HCEC 1CT (cell line): ENCODE measurements at regions not wholly inside any gene's neighbourhood (a gene's known extent, or its start where the extent isn't known, plus 50 kb on each side); places are given as distances from the start of the nearest gene placed in this dataset.
"Not testable (repeated sequence)": the region's sequence is repeated elsewhere in the genome, so short reads cannot be mapped to it uniquely, and the experiment has no call there.

ENCODE experiments used
- DNase-seq: peaks from one replicate; pipeline ENCODE4 v3.0.0-alpha.2; 2017

DNA sequence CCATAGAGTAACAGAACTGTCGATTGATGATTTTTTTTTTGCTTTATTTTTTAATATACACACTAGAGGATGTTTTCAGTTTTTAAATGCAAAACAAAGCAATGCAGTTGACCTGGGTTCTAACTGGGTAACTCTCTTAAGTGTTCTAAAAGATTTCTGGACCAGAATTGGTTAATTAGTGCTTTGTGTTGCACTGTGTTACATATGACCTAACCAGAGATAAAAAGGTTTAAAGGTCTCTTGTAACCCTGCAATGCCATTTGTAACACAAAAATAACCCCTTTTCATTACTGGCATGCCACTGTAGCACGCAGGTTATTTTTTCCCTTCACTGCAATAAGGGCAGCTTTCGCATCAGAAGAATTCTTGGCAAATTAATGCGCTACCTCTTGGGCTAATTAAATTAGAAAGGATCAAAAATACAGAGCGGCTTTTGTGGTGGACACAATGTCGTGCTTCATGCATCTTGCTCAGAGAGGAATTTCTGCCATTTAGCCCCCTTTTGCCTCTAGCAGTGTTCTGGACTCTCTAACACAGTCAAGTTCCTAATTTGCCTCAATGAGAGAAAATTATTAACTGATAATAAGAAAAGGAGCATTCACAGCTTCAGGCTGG lies 250.8 kb upstream of the ZEB2 start:
- no peak for DNase-seq

DNA sequence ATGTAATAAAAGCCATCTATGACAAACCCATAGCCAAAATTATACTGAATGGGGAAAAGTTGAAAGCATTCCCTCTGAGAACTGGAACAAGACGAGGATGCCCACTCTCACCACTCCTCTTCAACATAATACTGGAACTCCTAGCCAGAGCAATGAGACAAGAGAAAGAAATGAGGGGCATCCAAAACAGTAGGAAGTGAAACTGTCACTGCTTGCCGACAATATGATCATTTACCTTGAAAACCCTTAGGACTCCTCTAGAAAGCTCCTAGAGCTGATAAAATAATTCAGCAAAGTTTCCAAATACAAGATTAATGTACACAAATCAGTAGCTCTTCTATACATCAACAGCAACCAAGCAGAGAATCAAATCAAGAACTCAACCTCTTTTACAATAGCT lies 241.0 kb upstream of the ZEB2 start:
- DNase-seq = not testable (repeated sequence)

DNA sequence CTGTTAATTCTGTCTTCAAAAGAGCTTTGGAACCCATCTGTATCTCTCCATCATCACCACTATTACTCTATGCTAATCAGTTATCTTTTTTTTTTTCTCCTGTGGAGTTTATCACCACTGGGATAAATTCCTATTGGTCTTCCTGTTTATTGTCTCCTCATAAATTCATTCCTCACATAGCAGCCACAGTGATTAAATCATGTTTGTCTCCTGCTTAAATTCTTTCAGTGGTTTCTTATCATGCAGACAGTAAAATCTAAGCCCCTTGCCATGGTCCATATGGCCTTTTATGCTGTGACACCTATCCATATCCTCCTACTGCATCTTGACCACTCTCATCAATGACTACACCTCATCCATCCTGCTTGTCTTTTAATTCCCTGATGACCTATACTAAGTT lies 239.8 kb upstream of the ZEB2 start:
- no peak for DNase-seq

DNA sequence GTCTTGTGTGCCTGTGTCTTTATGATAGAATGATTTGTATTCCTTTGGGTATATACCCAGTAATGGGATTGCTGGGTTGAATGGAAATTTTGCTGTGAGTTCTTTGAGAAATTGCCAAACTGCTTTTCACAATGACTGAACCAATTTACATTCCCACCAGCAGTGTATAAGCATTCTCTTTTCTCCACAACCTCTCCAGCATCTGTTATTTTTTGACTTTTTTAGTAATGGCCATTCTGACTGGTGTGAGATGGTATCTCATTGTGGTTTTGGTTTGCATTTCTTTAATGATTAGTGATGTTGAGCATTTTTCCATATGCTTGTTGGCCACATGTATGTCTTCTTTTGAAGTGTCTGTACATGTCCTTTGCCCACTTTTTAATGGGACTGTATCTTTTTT lies 238.3 kb upstream of the ZEB2 start:
- DNase-seq = not testable (repeated sequence)

DNA sequence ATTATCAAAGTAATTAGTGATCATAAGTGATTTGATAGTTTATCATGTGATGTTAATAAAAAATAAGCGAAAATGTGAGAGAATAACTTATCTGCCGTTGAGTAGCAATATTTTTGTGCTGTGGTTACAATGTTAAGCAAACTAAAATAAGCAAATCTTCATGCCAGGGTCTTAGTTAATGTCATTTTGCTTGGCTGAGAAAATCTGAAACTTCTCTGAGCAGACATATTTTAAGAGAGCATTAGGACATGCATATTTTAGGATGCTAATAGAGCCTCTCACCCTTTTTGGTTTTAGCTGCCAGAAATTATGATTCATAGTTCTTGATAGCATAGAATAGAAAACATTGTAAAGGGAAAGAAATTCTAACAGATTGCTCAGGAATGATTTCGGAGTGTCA lies 233.5 kb upstream of the ZEB2 start:
- peak; percentile 37 for DNase-seq

DNA sequence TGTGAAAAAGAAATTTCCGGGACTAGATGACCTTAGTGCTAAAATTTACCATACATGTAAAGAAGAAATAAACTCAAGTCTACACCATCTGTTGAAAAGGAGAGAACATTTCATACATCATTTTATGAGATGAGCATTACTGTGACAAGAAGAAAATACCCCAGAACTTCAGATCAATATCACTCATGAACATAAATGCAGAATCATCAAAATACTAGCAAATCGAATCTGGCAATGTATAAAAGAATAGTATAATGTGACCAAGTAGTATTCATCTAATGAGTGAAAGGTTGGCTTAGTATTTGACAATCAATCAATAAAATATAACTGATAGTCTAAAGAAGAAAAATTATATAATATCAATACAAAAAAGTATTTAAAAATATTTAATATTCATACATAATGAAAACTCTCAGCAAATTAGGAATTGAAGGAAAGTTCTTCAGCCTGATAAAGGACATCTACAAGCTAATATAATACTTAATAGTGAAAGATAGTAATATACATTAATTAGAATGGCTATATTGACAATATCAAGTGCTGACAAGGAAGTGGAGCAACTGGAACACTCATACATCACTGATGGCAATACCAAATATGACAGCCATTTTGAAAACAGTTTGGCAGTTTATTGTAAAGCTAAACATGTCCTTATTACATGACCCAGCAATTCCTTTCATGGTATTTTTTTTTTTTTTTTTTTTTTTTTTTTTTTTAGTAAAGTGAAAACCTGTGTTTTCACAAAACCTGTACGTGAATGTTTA lies 231.4 kb upstream of the ZEB2 start:
- DNase-seq = no peak

DNA sequence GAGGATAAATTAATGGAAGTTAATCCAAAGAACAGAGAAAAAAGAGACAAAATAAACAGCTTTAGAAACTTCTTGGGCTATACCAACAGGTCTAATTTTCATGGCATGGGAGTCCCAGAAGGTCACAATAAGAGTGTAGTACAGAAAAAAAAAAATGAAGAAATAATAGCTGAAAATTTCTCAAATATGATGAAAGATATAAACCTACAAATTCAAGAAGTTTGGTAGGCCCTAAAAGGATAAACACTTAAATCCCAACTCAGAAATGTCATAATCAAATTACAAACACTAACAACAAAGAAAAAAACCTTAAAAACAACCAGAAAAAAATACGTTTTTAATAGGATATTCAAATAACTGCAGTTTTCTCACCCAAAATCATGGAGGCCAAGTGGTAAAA lies 229.3 kb upstream of the ZEB2 start:
- no peak for DNase-seq

DNA sequence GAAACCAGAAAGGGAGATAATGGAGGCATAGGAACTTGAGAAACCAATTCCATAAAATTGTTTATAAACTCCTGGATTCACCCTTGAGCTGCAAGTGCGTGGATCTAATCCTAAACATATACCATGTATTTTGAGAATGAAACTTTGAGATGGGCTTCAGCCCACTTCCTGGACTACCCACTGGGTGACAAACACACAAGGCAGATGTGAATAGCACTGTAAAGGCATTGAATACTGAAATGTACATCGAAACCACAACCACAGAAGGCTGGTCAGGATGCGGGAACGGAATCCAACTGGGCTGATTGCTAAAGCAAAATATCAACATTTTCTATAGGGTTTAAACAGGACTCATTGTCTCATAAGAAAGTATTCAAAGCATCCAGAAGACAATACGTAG lies 228.5 kb upstream of the ZEB2 start:
- DNase-seq = no peak

DNA sequence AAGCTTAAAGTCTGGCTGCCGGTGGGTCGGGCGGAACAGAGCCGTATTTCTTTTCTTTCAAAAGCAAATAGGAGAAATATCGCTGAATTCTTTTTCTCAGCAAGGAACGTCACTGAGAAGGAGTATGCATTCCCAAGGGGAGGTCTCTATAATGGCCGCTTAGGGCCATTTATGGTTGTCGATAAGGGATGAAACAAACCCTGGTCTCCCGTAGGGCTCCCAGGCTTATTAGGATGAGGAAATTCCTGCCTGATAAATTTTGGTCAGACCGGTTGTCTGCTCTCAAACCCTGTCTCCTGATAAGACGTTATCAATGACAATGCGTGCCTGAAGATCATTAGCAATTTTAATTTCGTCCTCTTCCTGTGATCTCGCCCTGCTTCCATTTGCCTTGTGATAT lies 227.7 kb upstream of the ZEB2 start:
- no peak for DNase-seq

DNA sequence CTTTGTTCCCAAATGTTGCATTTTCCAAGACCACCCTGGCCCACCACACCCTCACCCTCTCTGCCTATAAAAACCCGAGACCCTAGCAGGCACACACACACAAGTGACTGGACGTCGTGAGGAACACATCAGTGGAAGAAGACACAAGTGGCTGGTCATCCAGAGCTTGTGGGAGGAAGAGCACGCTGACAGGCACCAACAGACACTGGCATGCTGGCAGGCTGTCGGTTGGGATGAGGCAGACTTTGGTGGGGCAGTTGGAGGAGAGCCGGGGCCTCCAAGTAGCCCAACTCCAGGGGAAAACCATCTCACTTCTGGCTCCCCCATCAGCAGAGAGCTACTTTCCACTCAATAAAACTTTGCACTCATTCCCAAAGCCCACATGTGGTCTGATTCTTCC lies 225.5 kb upstream of the ZEB2 start:
- DNase-seq = no peak

DNA sequence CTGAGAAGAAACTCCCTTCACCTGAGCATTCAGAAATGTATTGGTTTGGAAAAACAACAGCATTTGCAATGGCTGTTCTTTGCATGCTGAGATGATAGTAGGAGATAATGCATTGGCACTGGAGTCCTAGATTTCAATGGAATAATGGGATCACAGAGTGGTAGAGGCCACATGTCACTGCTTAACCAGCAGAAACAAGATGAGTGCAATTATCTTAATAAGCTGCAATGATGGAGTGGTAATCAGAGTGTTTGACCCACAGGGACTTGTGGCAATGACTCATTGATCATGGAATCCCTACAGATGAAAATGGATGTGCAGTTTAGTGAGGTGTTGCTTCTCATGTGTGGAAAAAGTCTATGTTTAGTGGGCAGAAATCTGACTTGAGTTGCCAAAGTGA lies 218.8 kb upstream of the ZEB2 start:
- no peak for DNase-seq

DNA sequence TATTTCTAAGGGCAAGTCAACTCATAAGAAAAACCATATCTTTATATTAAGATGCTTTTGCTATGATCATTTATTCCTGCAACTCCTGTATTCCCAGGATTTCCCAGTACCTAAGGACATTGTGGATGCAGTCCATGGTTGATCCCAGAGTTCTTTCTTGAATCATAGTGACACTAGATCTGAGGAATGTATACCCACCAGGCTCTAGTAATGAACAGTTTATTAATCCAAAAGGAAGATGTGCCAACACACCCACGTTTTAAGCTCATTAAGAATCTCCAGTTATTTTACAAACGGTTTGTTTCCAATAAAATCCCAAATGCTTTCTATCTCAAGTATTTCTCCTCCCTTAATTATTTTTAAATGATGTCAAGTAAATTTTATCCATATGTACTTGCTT lies 210.8 kb upstream of the ZEB2 start:
- DNase-seq = no peak

DNA sequence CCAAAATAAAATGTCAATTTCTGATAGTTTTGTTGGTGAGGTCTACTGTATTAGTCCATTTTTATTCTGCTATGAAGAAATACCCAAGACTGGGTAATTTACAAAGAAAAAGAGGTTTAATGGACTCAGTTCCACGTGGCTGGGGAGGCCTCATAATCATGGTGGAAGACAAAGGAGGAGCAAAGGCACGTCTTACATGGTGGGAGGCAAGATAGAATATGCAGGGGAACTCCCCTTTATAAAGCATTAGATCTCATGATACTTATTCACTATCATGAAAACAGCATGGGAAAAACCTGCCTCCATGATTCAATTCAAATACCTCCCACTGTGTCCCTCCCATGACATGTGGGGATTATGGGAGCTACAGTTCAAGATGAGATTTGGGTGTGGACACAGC lies 204.5 kb upstream of the ZEB2 start:
- DNase-seq = not testable (repeated sequence)

DNA sequence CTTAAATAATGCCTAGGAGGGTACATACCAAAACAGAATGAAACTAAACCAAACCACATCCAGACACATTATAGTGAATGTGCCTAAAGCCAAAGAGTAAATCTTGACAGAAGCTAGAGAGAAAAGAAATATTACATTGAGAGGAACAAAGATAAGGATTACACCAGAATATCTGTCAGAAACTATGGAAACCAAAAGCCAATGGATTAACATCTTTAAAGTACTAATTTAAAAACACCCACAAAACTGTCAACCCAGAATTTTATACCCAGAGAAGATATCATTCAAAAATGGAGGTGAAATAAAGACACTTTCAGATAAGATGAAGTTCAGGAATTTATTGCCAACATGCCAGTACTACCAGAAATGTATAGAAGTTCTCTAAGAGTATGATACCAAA lies 198.5 kb upstream of the ZEB2 start:
- DNase-seq = no peak

DNA sequence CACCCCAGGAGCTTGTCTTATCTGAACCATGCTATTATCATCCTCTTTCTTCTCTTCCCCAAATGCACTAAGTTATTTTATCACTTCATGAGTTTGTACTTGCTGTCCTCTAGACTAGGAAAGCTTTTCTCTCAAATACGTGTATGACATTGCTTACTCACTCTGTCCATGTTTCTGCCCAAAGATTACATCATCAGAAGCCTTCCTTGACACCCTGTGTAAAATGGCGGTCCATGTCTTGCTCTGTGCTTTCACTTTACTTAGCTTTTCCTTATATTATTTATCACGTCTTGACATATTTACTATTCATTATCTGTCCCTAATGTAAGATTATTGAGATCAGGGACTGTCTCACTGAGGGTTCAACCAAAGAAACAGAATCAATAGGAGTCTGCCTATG lies 196.1 kb upstream of the ZEB2 start:
- no peak for DNase-seq

DNA sequence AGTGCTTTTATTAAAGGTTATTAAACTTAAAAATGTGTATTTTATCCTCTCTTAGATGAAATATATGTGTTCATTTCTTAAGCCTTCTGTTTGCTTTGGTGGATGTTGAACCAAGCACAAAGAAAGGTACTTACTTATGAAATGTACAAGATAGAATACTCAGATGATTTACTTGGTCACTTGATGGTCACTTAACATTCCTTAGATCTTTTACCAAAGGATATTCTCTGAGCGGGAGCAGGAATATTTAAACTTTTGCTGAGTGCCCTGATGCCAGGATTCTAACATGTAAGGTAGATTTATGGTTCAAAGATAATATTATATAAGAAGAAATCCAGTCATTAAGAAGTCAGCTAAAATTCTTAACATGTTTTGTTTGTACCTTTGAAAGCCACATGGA lies 193.5 kb upstream of the ZEB2 start:
- no peak for DNase-seq

DNA sequence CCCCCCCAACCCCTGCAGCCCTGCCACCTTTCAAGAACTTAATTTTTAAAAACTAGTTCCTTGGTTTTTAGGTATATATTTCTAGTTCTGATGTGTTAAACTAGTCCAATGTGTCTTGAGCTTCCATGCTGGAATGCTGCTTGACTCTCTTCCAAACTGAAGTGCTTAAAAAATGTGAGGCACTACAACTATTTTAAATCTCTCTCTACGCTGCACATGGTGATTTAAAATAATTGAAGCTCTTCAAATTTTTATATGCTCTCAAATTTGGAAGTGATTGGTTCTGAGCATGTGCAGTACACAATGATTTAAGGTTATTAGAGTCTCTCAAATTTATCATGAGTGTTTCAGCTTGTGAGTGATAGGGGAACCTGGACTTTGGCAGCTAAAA lies 192.6 kb upstream of the ZEB2 start:
- DNase-seq = no peak

DNA sequence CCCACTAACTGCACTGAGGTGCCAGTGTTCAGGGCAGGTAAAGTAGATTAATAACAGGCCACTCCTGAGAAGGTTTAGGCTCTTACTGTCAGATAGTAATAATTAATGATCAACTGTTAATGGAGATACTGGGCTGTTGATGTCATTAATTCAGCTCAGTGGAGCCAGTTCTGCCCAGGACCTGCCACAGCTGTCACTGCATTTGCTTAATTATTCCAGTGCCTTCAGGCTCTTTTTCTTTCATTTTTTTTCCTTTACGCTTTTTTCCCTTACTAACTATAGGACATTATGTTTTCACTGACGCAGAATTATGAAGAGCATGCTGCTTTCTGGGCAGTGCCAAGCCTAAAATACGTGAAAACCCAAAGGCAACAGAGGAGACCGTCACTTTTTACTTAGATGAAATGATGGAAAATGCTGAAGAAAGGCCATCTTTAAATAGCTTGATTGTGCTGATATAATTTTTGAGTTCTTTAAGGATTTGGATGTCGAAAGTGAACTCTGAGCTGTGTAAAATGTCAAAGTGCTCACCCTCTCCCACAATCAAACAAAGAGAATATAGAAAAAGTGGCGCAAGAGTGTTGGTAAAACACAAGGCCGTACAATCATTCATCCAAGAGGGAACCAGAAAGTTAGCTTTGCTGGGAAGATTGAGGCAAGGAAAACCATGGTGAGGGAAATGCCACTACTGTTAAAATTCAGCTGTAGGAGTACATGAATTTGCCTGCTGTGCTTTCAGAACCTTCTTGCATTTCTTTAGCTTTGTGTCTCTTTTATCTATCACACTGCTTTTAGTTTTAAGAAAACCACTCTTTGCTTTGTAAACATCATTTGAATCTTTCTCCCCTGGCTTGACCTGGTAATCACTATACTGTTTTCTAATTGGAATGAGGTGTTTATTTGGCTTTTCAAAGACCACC lies 192.0 kb upstream of the ZEB2 start:
- DNase-seq = no peak

DNA sequence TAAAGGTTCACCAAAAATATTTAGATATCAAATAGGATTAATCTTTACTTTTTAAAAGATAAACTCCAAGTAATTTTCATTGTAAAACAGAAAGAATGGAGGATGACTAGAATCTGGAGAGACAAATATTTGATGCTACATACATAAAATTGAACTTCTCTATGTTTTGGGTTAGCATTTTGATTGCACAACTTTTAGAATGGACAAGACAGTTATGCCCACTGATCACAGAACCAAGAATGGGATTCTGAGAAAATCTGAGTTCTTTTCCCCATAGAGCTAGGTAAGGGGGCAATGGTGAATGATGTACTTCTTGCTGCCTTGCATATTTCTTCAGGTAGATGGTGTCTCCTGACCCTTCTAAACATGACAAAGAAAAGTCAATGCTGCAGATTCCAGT lies 191.2 kb upstream of the ZEB2 start:
- DNase-seq = no peak

DNA sequence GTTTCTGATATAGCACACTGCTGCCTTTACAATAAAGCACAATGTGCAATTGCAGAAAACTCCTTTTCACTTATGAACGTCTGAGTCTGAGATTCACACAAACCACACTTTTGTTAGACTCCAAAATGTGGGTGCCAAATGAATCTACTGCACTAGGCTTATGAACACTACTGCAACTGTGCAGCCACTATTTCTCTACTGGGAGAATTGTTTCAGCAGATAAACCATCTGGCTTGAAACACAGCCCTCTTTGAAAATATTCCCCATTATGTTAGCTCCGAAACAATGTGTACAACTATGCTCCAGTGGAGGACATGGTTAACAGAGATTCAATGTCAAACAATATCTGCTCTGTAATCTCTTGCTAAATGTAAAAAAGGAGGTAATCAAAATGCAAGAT lies 188.7 kb upstream of the ZEB2 start:
- no peak for DNase-seq

DNA sequence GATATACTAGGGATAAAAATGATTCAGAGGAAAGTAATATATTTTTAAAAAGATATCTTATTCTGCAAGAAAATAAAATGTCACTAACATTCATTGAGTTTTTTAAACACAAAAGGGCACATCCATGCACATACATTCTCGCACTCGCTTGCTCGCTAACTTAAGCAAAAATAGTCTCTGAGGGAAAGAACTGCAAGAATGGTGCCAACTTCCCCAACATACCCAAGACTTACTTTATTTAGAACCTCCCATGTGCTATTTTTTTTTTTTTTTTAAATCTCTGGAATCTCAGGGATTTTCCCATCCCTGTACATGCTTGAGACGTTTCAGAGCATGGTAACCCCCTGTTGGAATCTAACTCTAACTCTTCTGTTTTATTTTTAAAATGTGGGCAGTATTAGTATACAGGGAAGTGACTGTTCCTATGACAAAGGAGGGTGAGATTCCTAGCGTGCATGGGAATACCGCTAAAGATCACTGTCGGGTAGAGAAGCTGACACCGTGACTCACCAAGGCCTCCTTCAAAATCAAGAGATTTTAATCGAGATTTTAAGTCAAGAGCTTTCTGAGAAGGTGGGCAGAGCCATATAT lies 187.9 kb upstream of the ZEB2 start:
- DNase-seq = no peak

DNA sequence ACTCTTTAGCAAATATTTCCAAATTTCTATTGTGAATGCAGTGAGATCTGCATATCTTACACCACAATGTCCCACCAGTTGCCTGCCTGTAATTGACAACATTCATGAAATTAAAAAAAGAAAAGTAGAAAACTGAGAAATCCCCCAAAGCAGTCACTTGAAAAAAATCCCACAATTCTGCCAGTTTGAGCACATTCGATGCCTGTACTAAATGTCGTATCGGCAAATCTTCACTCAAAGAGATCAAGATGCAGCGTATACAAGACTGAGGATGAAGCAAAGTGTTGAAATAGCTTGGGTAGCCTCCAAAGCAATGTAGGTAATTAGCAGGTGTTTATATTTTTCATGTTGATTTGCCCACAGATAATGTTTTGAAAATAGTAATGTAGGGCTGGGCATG lies 186.7 kb upstream of the ZEB2 start:
- DNase-seq = no peak
